AG09309 (cell line): ENCODE measurements at regions not wholly inside any gene's neighbourhood (a gene's known extent, or its start where the extent isn't known, plus 50 kb on each side); places are given as distances from the start of the nearest gene placed in this dataset.

Experiments used
- DNase-seq: peaks from one replicate; pipeline ENCODE4 v3.0.0-alpha.2; 2010; ENCODE audit warnings: low read depth
- H3K4me3 ChIP-seq: 2 replicates; pipeline ENCODE4 v1.5.1; 2011; ENCODE audit warnings: mild to moderate bottlenecking, low read depth, low read length, moderate library complexity; ENCODE audit not compliant: control insufficient read depth
- CTCF ChIP-seq: IDR thresholded peaks from 2 replicates; pipeline ENCODE4 v1.5.1; 2011; ENCODE audit warnings: mild to moderate bottlenecking, low read depth, low read length, inconsistent platforms; ENCODE audit not compliant: insufficient read depth, control insufficient read depth; ENCODE audit errors: missing control alignments

DNA sequence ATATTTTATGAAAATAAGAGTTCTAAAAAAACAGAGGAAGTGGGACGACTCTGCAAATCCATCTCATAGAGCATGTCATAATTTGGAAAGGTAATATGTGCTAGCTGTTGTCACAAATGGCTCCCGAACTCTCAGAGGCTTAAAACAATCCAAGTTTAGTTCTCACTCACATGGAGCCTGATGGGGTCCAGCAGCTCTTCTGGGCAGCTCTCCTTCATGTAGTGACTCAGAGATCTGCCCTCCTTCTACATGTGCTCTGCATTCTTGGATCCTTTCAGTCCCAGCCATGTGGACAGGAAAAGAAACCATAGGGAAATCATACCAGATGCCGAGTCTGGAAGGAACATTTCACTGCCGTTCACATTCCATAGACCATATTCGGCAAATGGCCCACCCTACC, 180.1 kb upstream of the APCDD1 start:
- TF ChIP-seq CTCF = no peak
- H3K4me3 ChIP-seq = no peak overlapping the region
- DNase-seq = peak; percentile 33

DNA sequence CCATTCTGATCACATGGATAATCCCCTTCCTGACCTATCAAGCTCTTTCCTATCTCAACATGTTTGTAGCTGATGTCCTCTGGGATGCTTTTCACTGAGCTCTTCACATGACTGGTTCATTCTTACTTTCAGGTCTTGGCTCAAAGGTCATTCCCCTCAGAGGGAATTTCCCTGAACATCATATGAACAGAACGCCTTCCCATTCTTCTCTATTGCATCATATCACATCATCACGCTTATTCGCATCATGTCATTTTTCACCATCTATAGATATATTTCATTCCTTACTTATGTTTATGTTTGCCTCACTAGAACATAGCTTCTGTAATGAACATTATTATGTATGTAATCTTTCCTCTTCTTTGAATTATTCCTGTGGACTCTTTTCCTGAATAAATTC, 178.9 kb upstream of the APCDD1 start:
- no peak overlapping the region for H3K4me3 ChIP-seq
- no peak for DNase-seq
- TF ChIP-seq CTCF = no peak

DNA sequence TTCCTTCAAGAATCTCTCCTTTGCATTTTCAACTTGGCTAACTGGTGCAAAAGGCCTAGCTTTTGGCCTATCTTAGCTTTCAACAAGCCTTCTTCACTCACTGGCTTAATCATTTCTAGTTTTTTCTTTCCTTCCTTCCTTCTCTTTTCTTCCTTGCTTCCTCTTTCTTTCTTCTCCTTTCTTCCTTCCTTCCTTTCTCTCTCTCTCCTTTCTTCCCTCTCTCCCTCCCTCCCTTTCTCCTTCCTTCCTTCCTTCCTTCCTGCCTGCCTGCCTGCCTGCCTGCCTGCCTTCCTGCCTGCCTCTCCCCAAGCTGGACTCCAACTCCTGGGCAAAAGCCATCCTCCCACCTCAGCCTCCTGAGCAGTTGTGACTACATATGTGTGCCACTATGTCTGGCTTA, 176.2 kb upstream of the APCDD1 start:
- TF ChIP-seq CTCF = no peak
- no peak for DNase-seq
- H3K4me3 ChIP-seq = no peak overlapping the region

GRCh38 chr18:10279471-10279870, 175.0 kb upstream of the APCDD1 start:
- no peak for TF ChIP-seq CTCF
- DNase-seq = no peak

GRCh38 chr18:10279905-10280644, 174.4 kb upstream of the APCDD1 start:
- DNase-seq = no peak
- no peak overlapping the region for H3K4me3 ChIP-seq
- no peak for TF ChIP-seq CTCF

More at GRCh38 chr18:10279471-10279870, 175.0 kb upstream of the APCDD1 start:
- no peak overlapping the region for H3K4me3 ChIP-seq

GRCh38 chr18:10284540-10285282, 169.7 kb upstream of the APCDD1 start:
- H3K4me3 ChIP-seq = no peak overlapping the region
- no peak for DNase-seq
- no peak for TF ChIP-seq CTCF
